Esophagus squamous epithelium (tissue), 5 donors: ENCODE measurements at regions not wholly inside any gene's neighbourhood (a gene's known extent, or its start where the extent isn't known, plus 50 kb on each side); places are given as distances from the start of the nearest gene placed in this dataset.

ENCODE experiments used
- DNase-seq: peaks from one replicate; lab custom pipeline; 2025; lab: John Stamatoyannopoulos, UW
- H3K27ac ChIP-seq, 4 donors: fragments of 200-600 bp; sonication (generic); one replicate each; pipeline ENCODE4 v1.5.1; 2016 to 2019; ENCODE audit warnings: mild to moderate bottlenecking in 1 of 4
- H3K27me3 ChIP-seq, 4 donors: fragments of 200-600 bp; sonication (generic); 1 replicate in 3 of 4; 2 replicates in 1 of 4; pipeline versions ENCODE4 v1.5.1 to v1.6.0; 2017 to 2021; ENCODE audit warnings: antibody characterized with exemption in 1 of 4
- H3K36me3 ChIP-seq, 3 donors: fragments of 200-600 bp; sonication (generic); one replicate each; pipeline ENCODE4 v1.5.1; 2016 to 2019
- H3K4me1 ChIP-seq, 3 donors: fragments of 200-600 bp; sonication (generic); one replicate each; pipeline ENCODE4 v1.5.1; 2017 to 2019
- H3K4me3 ChIP-seq, 4 donors: fragments of 200-600 bp; sonication (generic); 1 replicate in 3 of 4; 2 replicates in 1 of 4; pipeline ENCODE4 v1.5.1; 2016 to 2019; ENCODE audit warnings: mild to moderate bottlenecking in 2 of 4, moderate library complexity in 1 of 4
- H3K9me3 ChIP-seq, 3 donors: fragments of 200-600 bp; sonication (generic); one replicate each; pipeline ENCODE4 v1.5.1; 2016 to 2019
- CTCF ChIP-seq, 6 experiments: fragments of 450-650 bp in 4 of 6; fragments of 200-600 bp in 2 of 6; sonication (generic) in 2 of 6; IDR thresholded peaks; one replicate each; pipeline ENCODE4 v1.5.1; 2016 to 2019; ENCODE audit warnings: antibody characterized with exemption in 6 of 6, mild to moderate bottlenecking in 4 of 6, moderate library complexity in 4 of 6
- POLR2A ChIP-seq, 4 donors: fragments of 450-650 bp; IDR thresholded peaks; one replicate each; pipeline ENCODE4 v1.6.1; 2017; ENCODE audit warnings: antibody characterized with exemption in 4 of 4, mild to moderate bottlenecking in 4 of 4, moderate library complexity in 3 of 4
- WGBS, 2 donors: methylation state at CpG; one replicate each; pipeline ENCODE4 v1.1.5; 2018; 5-methylcytosine and 5-hydroxymethylcytosine counted together
- intact Hi-C: fragments of 100-400 bp; cut with DNase I; formaldehyde crosslinking; loops from one replicate; pipeline ENCODE4 v1.15.0; 2022
- donor health status: DM: yes; HTN: yes; CAD: no.

- Histone ChIP-seq H3K27ac (no peak overlapping the region), H3K36me3 (no peaks in the 10 kb centered on the region), H3K9me3 (no peaks in the 10 kb centered on the region), H3K4me1 (no peaks in the 10 kb centered on the region), H3K4me3 (no peak overlapping the region), H3K27me3 (no peaks in the 10 kb centered on the region)
- no peak for TF ChIP-seq CTCF (IDR thresholded peaks at IDR 0.05)
- intact Hi-C loops, result no loop called here
- DNase-seq, result no peak
- 67 to 77% methylated on average over 3 of the region's 3 CpGs for WGBS, 2 donors
Measured at GRCh38 chr9:81318571-81318970, 370.8 kb downstream of the TLE1 start.

- Histone ChIP-seq H3K4me3 (no peak overlapping the region), H3K36me3 (no peaks in the 10 kb centered on the region), H3K27ac (no peak overlapping the region), H3K4me1 (no peaks in the 10 kb centered on the region), H3K9me3 (no peaks in the 10 kb centered on the region), H3K27me3 (no peaks in the 10 kb centered on the region)
- intact Hi-C loops, result no loop called here
- 74 to 78% methylated on average over 4 to 7 of the region's 7 CpGs for WGBS, 2 donors
- TF ChIP-seq CTCF (IDR thresholded peaks at IDR 0.05) (no peak), POLR2A (IDR thresholded peaks at IDR 0.05) (no peak)
- DNase-seq, result no peak
Measured at GRCh38 chr9:81317939-81318338, 371.4 kb downstream of the TLE1 start.

- 82 to 88% methylated on average over 1 of the region's 1 CpG for WGBS, 2 donors
- Histone ChIP-seq H3K27me3 (no peaks in the 10 kb centered on the region), H3K36me3 (no peaks in the 10 kb centered on the region), H3K27ac (no peak overlapping the region), H3K9me3 (no peaks in the 10 kb centered on the region), H3K4me1 (no peaks in the 10 kb centered on the region), H3K4me3 (no peak overlapping the region)
- TF ChIP-seq CTCF (IDR thresholded peaks at IDR 0.05) (no peak), POLR2A (IDR thresholded peaks at IDR 0.05) (no peak)
- no peak for DNase-seq
- intact Hi-C loops, result no loop called here
Measured at GRCh38 chr9:81317223-81317622, 372.1 kb downstream of the TLE1 start.

- no peaks in the 10 kb centered on the region for H3K4me1 ChIP-seq
- no peak for DNase-seq
- H3K36me3 ChIP-seq, result no peaks in the 10 kb centered on the region
- TF ChIP-seq CTCF (IDR thresholded peaks at IDR 0.05) (no peak), POLR2A (IDR thresholded peaks at IDR 0.05) (no peak)
- no peak overlapping the region for H3K4me3 ChIP-seq
- H3K27me3 ChIP-seq, result no peaks in the 10 kb centered on the region
- H3K9me3 ChIP-seq, result no peaks in the 10 kb centered on the region
- 46 to 78% methylated on average over 3 of the region's 3 CpGs for WGBS, 2 donors
- intact Hi-C loops, result no loop called here
- no peak overlapping the region for H3K27ac ChIP-seq
Measured at GRCh38 chr9:81314490-81314889, 374.9 kb downstream of the TLE1 start.

GRCh38 chr9:81313877-81314276 lies 375.5 kb downstream of the TLE1 start:
- no peaks in the 10 kb centered on the region for H3K27me3 ChIP-seq
- no peak overlapping the region for H3K27ac ChIP-seq
- DNase-seq, result no peak
- H3K4me1 ChIP-seq, result no peaks in the 10 kb centered on the region
- WGBS, 2 donors, result 86 to 93% methylated on average over 2 of the region's 2 CpGs
- no peak for TF ChIP-seq CTCF (IDR thresholded peaks at IDR 0.05)
- no peak for TF ChIP-seq POLR2A (IDR thresholded peaks at IDR 0.05)
- no peaks in the 10 kb centered on the region for H3K36me3 ChIP-seq
- no peak overlapping the region for H3K4me3 ChIP-seq
- H3K9me3 ChIP-seq, result no peaks in the 10 kb centered on the region
- intact Hi-C loops, result no loop called here
